GM23338 (cell line): ENCODE measurements at regions not wholly inside any gene's neighbourhood (a gene's known extent, or its start where the extent isn't known, plus 50 kb on each side); places are given as distances from the start of the nearest gene placed in this dataset.

Source experiments
- CREB1 ChIP-seq: fragments of 250-450 bp; sonication (Bioruptor Pico); IDR thresholded peaks from 2 replicates; pipeline ENCODE4 v1.5.0; 2020; ENCODE audit warnings: low read depth, mild to moderate bottlenecking, moderate library complexity
- EZH2 ChIP-seq: fragments of 200-600 bp; sonication (generic); IDR thresholded peaks from one replicate; pipeline ENCODE4 v1.8.0; 2017; ENCODE audit warnings: antibody characterized with exemption, mild to moderate bottlenecking, low read depth; ENCODE audit not compliant: unreplicated experiment
- EZH2phosphoT487 ChIP-seq: fragments of 200-600 bp; sonication (generic); IDR thresholded peaks from one replicate; pipeline ENCODE4 v1.8.1; 2018; ENCODE audit warnings: antibody characterized with exemption; ENCODE audit not compliant: unreplicated experiment
- POLR2AphosphoS5 ChIP-seq: IDR thresholded peaks from 2 replicates; pipeline ENCODE4 v1.6.1; 2016; ENCODE audit warnings: antibody characterized with exemption, low read depth
- ZNF114 ChIP-seq: fragments of 250-450 bp; sonication (Bioruptor Pico); IDR thresholded peaks from 2 replicates; pipeline ENCODE4 v1.5.0; 2020; ENCODE audit warnings: mild to moderate bottlenecking, moderate library complexity
- TF ChIP-seq, protein P1 (sequence below), 2 experiments: fragments of 200-600 bp in 1 of 2; sonication (generic) in 1 of 2; conservative IDR thresholded peaks; 2 replicates each; pipeline versions ENCODE4 v1.5.1 to v1.6.1; 2016 to 2017; ENCODE audit warnings: antibody characterized with exemption in 2 of 2, low read depth in 2 of 2, mild to moderate bottlenecking in 2 of 2, moderate library complexity in 1 of 2
- TF ChIP-seq, protein P2 (sequence below): IDR thresholded peaks from one replicate; pipeline ENCODE4 v1.6.1; 2018; ENCODE audit warnings: antibody characterized with exemption; ENCODE audit not compliant: unreplicated experiment
- TF ChIP-seq, protein P3 (sequence below): IDR thresholded peaks from 2 replicates; pipeline ENCODE4 v1.6.1; 2016; ENCODE audit warnings: antibody characterized with exemption

DNA sequence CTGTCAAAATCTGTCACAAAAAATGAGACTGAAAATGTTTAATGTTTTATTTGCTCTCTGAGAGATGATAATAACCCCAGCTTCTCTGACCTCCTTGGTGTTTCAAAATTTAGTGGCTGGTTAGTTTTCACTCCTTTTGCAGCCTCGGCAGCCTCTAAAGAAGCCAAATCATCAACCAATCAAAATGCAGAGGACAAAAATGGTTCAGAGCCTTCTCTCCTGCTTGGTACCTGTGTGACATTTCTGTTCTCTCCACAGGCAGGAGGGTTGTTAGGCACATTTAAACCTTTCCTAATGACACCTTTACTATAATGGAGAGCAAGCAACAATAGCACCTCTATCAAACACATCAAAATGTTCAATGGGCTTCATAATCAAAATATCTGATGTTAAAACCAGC, 375.5 kb downstream of the HACE1 start:
- TF ChIP-seq EZH2 (no peak), EZH2phosphoT487 (no peak), POLR2AphosphoS5 (no peak), CREB1 (no peak), ZNF114 (no peak)
- TF ChIP-seq, protein P1, sequence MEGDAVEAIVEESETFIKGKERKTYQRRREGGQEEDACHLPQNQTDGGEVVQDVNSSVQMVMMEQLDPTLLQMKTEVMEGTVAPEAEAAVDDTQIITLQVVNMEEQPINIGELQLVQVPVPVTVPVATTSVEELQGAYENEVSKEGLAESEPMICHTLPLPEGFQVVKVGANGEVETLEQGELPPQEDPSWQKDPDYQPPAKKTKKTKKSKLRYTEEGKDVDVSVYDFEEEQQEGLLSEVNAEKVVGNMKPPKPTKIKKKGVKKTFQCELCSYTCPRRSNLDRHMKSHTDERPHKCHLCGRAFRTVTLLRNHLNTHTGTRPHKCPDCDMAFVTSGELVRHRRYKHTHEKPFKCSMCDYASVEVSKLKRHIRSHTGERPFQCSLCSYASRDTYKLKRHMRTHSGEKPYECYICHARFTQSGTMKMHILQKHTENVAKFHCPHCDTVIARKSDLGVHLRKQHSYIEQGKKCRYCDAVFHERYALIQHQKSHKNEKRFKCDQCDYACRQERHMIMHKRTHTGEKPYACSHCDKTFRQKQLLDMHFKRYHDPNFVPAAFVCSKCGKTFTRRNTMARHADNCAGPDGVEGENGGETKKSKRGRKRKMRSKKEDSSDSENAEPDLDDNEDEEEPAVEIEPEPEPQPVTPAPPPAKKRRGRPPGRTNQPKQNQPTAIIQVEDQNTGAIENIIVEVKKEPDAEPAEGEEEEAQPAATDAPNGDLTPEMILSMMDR (conservative IDR thresholded peaks at IDR 0.05; ENCODE audit: low read depth in 2 of 2), result no peak
- TF ChIP-seq, protein P2, sequence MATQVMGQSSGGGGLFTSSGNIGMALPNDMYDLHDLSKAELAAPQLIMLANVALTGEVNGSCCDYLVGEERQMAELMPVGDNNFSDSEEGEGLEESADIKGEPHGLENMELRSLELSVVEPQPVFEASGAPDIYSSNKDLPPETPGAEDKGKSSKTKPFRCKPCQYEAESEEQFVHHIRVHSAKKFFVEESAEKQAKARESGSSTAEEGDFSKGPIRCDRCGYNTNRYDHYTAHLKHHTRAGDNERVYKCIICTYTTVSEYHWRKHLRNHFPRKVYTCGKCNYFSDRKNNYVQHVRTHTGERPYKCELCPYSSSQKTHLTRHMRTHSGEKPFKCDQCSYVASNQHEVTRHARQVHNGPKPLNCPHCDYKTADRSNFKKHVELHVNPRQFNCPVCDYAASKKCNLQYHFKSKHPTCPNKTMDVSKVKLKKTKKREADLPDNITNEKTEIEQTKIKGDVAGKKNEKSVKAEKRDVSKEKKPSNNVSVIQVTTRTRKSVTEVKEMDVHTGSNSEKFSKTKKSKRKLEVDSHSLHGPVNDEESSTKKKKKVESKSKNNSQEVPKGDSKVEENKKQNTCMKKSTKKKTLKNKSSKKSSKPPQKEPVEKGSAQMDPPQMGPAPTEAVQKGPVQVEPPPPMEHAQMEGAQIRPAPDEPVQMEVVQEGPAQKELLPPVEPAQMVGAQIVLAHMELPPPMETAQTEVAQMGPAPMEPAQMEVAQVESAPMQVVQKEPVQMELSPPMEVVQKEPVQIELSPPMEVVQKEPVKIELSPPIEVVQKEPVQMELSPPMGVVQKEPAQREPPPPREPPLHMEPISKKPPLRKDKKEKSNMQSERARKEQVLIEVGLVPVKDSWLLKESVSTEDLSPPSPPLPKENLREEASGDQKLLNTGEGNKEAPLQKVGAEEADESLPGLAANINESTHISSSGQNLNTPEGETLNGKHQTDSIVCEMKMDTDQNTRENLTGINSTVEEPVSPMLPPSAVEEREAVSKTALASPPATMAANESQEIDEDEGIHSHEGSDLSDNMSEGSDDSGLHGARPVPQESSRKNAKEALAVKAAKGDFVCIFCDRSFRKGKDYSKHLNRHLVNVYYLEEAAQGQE, result no peak
- TF ChIP-seq, protein P3, sequence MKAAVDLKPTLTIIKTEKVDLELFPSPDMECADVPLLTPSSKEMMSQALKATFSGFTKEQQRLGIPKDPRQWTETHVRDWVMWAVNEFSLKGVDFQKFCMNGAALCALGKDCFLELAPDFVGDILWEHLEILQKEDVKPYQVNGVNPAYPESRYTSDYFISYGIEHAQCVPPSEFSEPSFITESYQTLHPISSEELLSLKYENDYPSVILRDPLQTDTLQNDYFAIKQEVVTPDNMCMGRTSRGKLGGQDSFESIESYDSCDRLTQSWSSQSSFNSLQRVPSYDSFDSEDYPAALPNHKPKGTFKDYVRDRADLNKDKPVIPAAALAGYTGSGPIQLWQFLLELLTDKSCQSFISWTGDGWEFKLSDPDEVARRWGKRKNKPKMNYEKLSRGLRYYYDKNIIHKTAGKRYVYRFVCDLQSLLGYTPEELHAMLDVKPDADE, result no peak
